ENCODE measurements at regions not wholly inside any gene's neighbourhood (a gene's known extent, or its start where the extent isn't known, plus 50 kb on each side); places are given as distances from the start of the nearest gene placed in this dataset.
"Not testable (repeated sequence)": the region's sequence is repeated elsewhere in the genome, so short reads cannot be mapped to it uniquely, and the experiment has no call there.

GRCh38 chr15:101876031-101876430 is 64.0 kb downstream of the OR4F15 start:
- peaks cover 11% of the 10 kb centered on the region for H3K27me3 Mint-ChIP-seq (ENCODE audit: insufficient read depth, unreplicated experiment)
- H3K4me1 Mint-ChIP-seq (ENCODE audit: insufficient read depth, unreplicated experiment); H3K4me3 Mint-ChIP-seq (ENCODE audit: unreplicated experiment); H3K36me3 Mint-ChIP-seq (ENCODE audit: insufficient read depth, unreplicated experiment); DNase-seq (ENCODE audit: unreplicated experiment); POLR2A ChIA-PET; BruUV-seq (replicated peaks); intact Hi-C loops (cut with micrococcal nuclease); H3K9me3 Mint-ChIP-seq (ENCODE audit: unreplicated experiment); H3K27ac Mint-ChIP-seq (ENCODE audit: low read depth, unreplicated experiment); CTCF ChIA-PET: not testable (repeated sequence)

- H3K4me1 Mint-ChIP-seq (ENCODE audit: insufficient read depth, unreplicated experiment); H3K4me3 Mint-ChIP-seq (ENCODE audit: unreplicated experiment); DNase-seq (ENCODE audit: unreplicated experiment); POLR2A ChIA-PET; H3K9me3 Mint-ChIP-seq (ENCODE audit: unreplicated experiment); H3K36me3 Mint-ChIP-seq (ENCODE audit: insufficient read depth, unreplicated experiment); intact Hi-C loops (cut with micrococcal nuclease); BruUV-seq (replicated peaks); CTCF ChIA-PET; H3K27ac Mint-ChIP-seq (ENCODE audit: low read depth, unreplicated experiment): not testable (repeated sequence)
- TF ChIP-seq, protein P1, sequence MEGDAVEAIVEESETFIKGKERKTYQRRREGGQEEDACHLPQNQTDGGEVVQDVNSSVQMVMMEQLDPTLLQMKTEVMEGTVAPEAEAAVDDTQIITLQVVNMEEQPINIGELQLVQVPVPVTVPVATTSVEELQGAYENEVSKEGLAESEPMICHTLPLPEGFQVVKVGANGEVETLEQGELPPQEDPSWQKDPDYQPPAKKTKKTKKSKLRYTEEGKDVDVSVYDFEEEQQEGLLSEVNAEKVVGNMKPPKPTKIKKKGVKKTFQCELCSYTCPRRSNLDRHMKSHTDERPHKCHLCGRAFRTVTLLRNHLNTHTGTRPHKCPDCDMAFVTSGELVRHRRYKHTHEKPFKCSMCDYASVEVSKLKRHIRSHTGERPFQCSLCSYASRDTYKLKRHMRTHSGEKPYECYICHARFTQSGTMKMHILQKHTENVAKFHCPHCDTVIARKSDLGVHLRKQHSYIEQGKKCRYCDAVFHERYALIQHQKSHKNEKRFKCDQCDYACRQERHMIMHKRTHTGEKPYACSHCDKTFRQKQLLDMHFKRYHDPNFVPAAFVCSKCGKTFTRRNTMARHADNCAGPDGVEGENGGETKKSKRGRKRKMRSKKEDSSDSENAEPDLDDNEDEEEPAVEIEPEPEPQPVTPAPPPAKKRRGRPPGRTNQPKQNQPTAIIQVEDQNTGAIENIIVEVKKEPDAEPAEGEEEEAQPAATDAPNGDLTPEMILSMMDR (IDR thresholded peaks at IDR 0.05; ENCODE audit: unreplicated experiment) = peak; percentile 29
- peaks cover 15% of the 10 kb centered on the region for H3K27me3 Mint-ChIP-seq (ENCODE audit: insufficient read depth, unreplicated experiment)
Observed at GRCh38 chr15:101877649-101878048, 65.6 kb downstream of the OR4F15 start.

DNA sequence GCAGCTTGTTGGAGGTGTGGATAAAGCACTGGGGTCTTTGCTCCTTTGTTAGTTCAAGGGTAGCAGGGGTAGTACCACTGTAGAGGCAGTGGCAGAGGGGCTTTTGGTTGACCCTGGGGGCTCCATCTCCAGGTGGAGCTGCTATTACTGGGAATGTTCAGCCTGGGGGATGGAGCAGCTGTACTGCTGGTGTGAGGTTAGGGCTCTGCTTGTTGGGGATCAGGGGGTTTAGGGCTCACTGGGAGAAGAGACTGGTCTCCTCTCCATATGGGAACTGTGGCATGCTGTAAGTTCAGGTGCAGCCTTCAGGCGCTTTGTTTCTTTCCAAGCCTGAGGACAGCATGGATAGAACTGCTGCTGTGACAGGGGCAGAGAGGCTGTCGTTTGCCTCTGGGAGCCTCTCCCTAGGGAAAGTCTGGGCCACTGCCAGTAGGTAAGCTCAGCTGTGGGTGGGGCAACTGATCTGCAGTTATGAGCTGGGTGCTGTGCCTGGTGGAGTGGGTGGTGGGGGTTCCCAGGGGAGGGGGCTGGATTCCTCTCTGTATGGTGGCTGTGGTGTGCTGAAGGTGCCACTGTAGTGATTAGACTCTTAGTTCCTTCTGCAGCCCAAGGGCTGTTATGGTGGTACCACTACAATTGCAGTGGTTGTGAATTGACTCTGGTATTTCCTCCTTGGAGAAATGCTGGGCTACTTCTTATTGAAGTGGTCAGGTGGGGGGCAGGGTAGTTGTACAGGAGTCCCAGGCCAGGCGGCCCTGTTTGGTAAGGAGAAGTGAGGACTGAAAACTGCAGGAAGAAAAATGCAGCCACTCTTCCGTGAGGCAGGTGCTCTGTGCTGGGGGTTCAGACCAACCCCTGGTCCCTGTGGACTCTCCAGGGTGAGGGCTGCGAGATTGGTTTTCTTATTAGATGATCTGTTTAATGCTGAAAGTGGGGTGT is 100.6 kb downstream of the OR4F15 start:
- POLR2A ChIA-PET; CTCF ChIA-PET; H3K27ac Mint-ChIP-seq (ENCODE audit: low read depth, unreplicated experiment); intact Hi-C loops (cut with micrococcal nuclease); H3K4me1 Mint-ChIP-seq (ENCODE audit: insufficient read depth, unreplicated experiment); DNase-seq (ENCODE audit: unreplicated experiment); H3K9me3 Mint-ChIP-seq (ENCODE audit: unreplicated experiment); H3K36me3 Mint-ChIP-seq (ENCODE audit: insufficient read depth, unreplicated experiment); BruUV-seq (replicated peaks); H3K4me3 Mint-ChIP-seq (ENCODE audit: unreplicated experiment): not testable (repeated sequence)
- peaks cover 15% of the 10 kb centered on the region for H3K27me3 Mint-ChIP-seq (ENCODE audit: insufficient read depth, unreplicated experiment)

GRCh38 chr15:101924554-101924953 is 112.6 kb downstream of the OR4F15 start:
- not testable (repeated sequence) for H3K4me1 Mint-ChIP-seq (ENCODE audit: insufficient read depth, unreplicated experiment); BruUV-seq (replicated peaks)

GRCh38 chr15:101934506-101934905 is 122.5 kb downstream of the OR4F15 start:
- H3K27me3 Mint-ChIP-seq (ENCODE audit: insufficient read depth, unreplicated experiment); BruUV-seq (replicated peaks); H3K4me3 Mint-ChIP-seq (ENCODE audit: unreplicated experiment); DNase-seq (ENCODE audit: unreplicated experiment); H3K36me3 Mint-ChIP-seq (ENCODE audit: insufficient read depth, unreplicated experiment); H3K27ac Mint-ChIP-seq (ENCODE audit: low read depth, unreplicated experiment); CTCF ChIA-PET; intact Hi-C loops (cut with micrococcal nuclease); POLR2A ChIA-PET; H3K4me1 Mint-ChIP-seq (ENCODE audit: insufficient read depth, unreplicated experiment); H3K9me3 Mint-ChIP-seq (ENCODE audit: unreplicated experiment): not testable (repeated sequence)

More at GRCh38 chr15:101924554-101924953, 112.6 kb downstream of the OR4F15 start:
- CTCF ChIA-PET; intact Hi-C loops (cut with micrococcal nuclease); H3K4me3 Mint-ChIP-seq (ENCODE audit: unreplicated experiment); H3K9me3 Mint-ChIP-seq (ENCODE audit: unreplicated experiment); POLR2A ChIA-PET; H3K36me3 Mint-ChIP-seq (ENCODE audit: insufficient read depth, unreplicated experiment); DNase-seq (ENCODE audit: unreplicated experiment); H3K27ac Mint-ChIP-seq (ENCODE audit: low read depth, unreplicated experiment): not testable (repeated sequence)
- H3K27me3 Mint-ChIP-seq (ENCODE audit: insufficient read depth, unreplicated experiment) = peaks cover 15% of the 10 kb centered on the region

GRCh38 chr15:101937362-101937761 is 125.4 kb downstream of the OR4F15 start:
- CTCF ChIA-PET; BruUV-seq (replicated peaks); H3K4me3 Mint-ChIP-seq (ENCODE audit: unreplicated experiment); H3K9me3 Mint-ChIP-seq (ENCODE audit: unreplicated experiment); DNase-seq (ENCODE audit: unreplicated experiment); H3K4me1 Mint-ChIP-seq (ENCODE audit: insufficient read depth, unreplicated experiment); intact Hi-C loops (cut with micrococcal nuclease); H3K36me3 Mint-ChIP-seq (ENCODE audit: insufficient read depth, unreplicated experiment); H3K27me3 Mint-ChIP-seq (ENCODE audit: insufficient read depth, unreplicated experiment); H3K27ac Mint-ChIP-seq (ENCODE audit: low read depth, unreplicated experiment); POLR2A ChIA-PET: not testable (repeated sequence)

- H3K36me3 Mint-ChIP-seq (ENCODE audit: insufficient read depth, unreplicated experiment); intact Hi-C loops (cut with micrococcal nuclease); CTCF ChIA-PET; H3K27me3 Mint-ChIP-seq (ENCODE audit: insufficient read depth, unreplicated experiment); H3K9me3 Mint-ChIP-seq (ENCODE audit: unreplicated experiment); H3K4me1 Mint-ChIP-seq (ENCODE audit: insufficient read depth, unreplicated experiment); H3K27ac Mint-ChIP-seq (ENCODE audit: low read depth, unreplicated experiment); H3K4me3 Mint-ChIP-seq (ENCODE audit: unreplicated experiment); POLR2A ChIA-PET; BruUV-seq (replicated peaks); DNase-seq (ENCODE audit: unreplicated experiment): not testable (repeated sequence)
Observed at GRCh38 chr15:101938555-101938954, 126.6 kb downstream of the OR4F15 start.

DNA sequence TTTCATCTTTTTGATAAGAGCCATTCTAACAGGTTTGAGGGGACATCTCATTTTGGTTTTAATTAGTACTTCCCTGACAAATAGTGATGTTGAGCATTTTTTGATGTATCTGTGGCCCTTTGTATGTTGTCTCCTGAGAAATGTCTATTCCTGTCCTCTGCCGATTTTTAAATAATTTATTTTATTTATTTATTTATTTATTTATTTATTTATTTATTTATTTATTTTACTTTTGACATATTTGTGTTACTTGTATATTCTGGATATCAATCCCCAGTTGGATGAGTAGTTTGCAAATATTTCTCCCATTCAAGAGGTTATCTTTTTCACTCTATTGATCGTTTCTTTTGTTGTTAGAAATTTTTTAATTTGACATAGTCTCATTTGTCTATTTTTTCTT is 133.9 kb downstream of the OR4F15 start:
- DNase-seq (ENCODE audit: unreplicated experiment); H3K4me1 Mint-ChIP-seq (ENCODE audit: insufficient read depth, unreplicated experiment); H3K9me3 Mint-ChIP-seq (ENCODE audit: unreplicated experiment); BruUV-seq (replicated peaks); H3K27ac Mint-ChIP-seq (ENCODE audit: low read depth, unreplicated experiment); intact Hi-C loops (cut with micrococcal nuclease); CTCF ChIA-PET; POLR2A ChIA-PET; H3K36me3 Mint-ChIP-seq (ENCODE audit: insufficient read depth, unreplicated experiment); H3K4me3 Mint-ChIP-seq (ENCODE audit: unreplicated experiment): not testable (repeated sequence)
- peaks cover 11% of the 10 kb centered on the region for H3K27me3 Mint-ChIP-seq (ENCODE audit: insufficient read depth, unreplicated experiment)
